Mesenchymal stem cell (in vitro differentiated cells and primary cell): ENCODE measurements at regions not wholly inside any gene's neighbourhood (a gene's known extent, or its start where the extent isn't known, plus 50 kb on each side); places are given as distances from the start of the nearest gene placed in this dataset.

Experiments used
- DNase-seq: peaks from one replicate; pipeline ENCODE4 v3.0.0-alpha.2; 2013
- H2AFZ ChIP-seq: one replicate; pipeline ENCODE4 v1.6.1; 2013; ENCODE audit warnings: low read depth, mild to moderate bottlenecking, control low read depth, inconsistent platforms, low read length, moderate library complexity
- H2AK5ac ChIP-seq: 2 replicates; pipeline ENCODE4 v1.6.1; 2013; ENCODE audit warnings: low read length, moderate library complexity, mild to moderate bottlenecking, inconsistent platforms; ENCODE audit not compliant: severe bottlenecking
- H2BK120ac ChIP-seq: one replicate; pipeline ENCODE4 v1.6.1; 2013; ENCODE audit warnings: low read depth, mild to moderate bottlenecking, inconsistent platforms, low read length, moderate library complexity
- H2BK12ac ChIP-seq, 2 experiments: one replicate each; pipeline ENCODE4 v1.6.1; 2013; ENCODE audit warnings: inconsistent platforms in 2 of 2, low read length in 2 of 2, mild to moderate bottlenecking in 2 of 2, moderate library complexity in 2 of 2, control low read depth in 1 of 2
- H2BK15ac ChIP-seq: one replicate; pipeline ENCODE4 v1.6.1; 2013; ENCODE audit warnings: mild to moderate bottlenecking, low read depth, inconsistent platforms; ENCODE audit not compliant: poor library complexity, severe bottlenecking
- H2BK5ac ChIP-seq: 2 replicates; pipeline ENCODE4 v1.6.1; 2013; ENCODE audit warnings: low read depth, mild to moderate bottlenecking, low read length, control low read depth, inconsistent platforms; ENCODE audit not compliant: poor library complexity, severe bottlenecking
- H3K14ac ChIP-seq, 2 experiments: one replicate each; pipeline ENCODE4 v1.6.1; 2013; ENCODE audit warnings: inconsistent platforms in 2 of 2, low read length in 2 of 2, control low read depth in 1 of 2, mild to moderate bottlenecking in 1 of 2, moderate library complexity in 1 of 2
- H3K18ac ChIP-seq, 2 experiments: one replicate each; pipeline ENCODE4 v1.6.1; 2013; ENCODE audit warnings: inconsistent platforms in 2 of 2, low read length in 2 of 2, control low read depth in 1 of 2, low read depth in 1 of 2, mild to moderate bottlenecking in 1 of 2
- H3K23ac ChIP-seq, 2 experiments: one replicate each; pipeline ENCODE4 v1.6.1; 2013; ENCODE audit warnings: inconsistent platforms in 2 of 2, low read length in 2 of 2, mild to moderate bottlenecking in 2 of 2, moderate library complexity in 2 of 2, control low read depth in 1 of 2
- H3K27ac ChIP-seq: 2 replicates; pipeline ENCODE4 v1.5.1; 2013; ENCODE audit warnings: mild to moderate bottlenecking, moderate library complexity, low read length, control low read depth, inconsistent platforms; ENCODE audit not compliant: poor library complexity, severe bottlenecking
- H3K27me3 ChIP-seq, 2 experiments: 2 replicates each; pipeline versions ENCODE4 v1.6.1 to v1.7.0; 2013; ENCODE audit warnings: low read length in 2 of 2, mild to moderate bottlenecking in 2 of 2, moderate library complexity in 2 of 2, control low read depth in 1 of 2, inconsistent platforms in 1 of 2; ENCODE audit not compliant: control insufficient read depth in 1 of 2, insufficient read depth in 1 of 2
- H3K36me3 ChIP-seq, 2 experiments: 2 replicates each; pipeline versions ENCODE4 v1.6.1 to v1.7.0; 2013; ENCODE audit warnings: low read length in 2 of 2, control low read depth in 1 of 2, inconsistent platforms in 1 of 2, low read depth in 1 of 2, mild to moderate bottlenecking in 1 of 2; ENCODE audit not compliant: insufficient read depth in 2 of 2, control insufficient read depth in 1 of 2
- H3K4ac ChIP-seq, 2 experiments: one replicate each; pipeline ENCODE4 v1.6.1; 2013; ENCODE audit warnings: inconsistent platforms in 2 of 2, low read length in 2 of 2, mild to moderate bottlenecking in 2 of 2, moderate library complexity in 2 of 2, control low read depth in 1 of 2, low read depth in 1 of 2
- H3K4me1 ChIP-seq: 2 replicates; pipeline ENCODE4 v1.6.1; 2013; ENCODE audit warnings: low read depth, low read length, control low read depth; ENCODE audit not compliant: control insufficient read depth, insufficient read depth
- H3K4me2 ChIP-seq: 2 replicates; pipeline ENCODE4 v1.6.1; 2013; ENCODE audit warnings: low read length, mild to moderate bottlenecking, inconsistent platforms; ENCODE audit not compliant: poor library complexity, severe bottlenecking
- H3K4me3 ChIP-seq, 2 experiments: 2 replicates each; pipeline versions ENCODE4 v1.5.1 to v1.7.0; 2013; ENCODE audit warnings: low read length in 2 of 2, mild to moderate bottlenecking in 2 of 2, control low read depth in 1 of 2, low read depth in 1 of 2; ENCODE audit not compliant: insufficient read depth in 1 of 2
- H3K79me1 ChIP-seq: replicated peaks from 2 replicates; pipeline ENCODE4 v1.6.1; 2013; ENCODE audit warnings: mild to moderate bottlenecking, control low read depth, low read length, inconsistent platforms; ENCODE audit not compliant: poor library complexity, severe bottlenecking
- H3K9ac ChIP-seq: 2 replicates; pipeline ENCODE4 v1.7.0; 2013; ENCODE audit warnings: mild to moderate bottlenecking, low read length, moderate library complexity
- H3K9me3 ChIP-seq: 2 replicates; pipeline ENCODE4 v1.7.0; 2013; ENCODE audit warnings: mild to moderate bottlenecking, low read length; ENCODE audit not compliant: control insufficient read depth
- H4K8ac ChIP-seq: one replicate; pipeline ENCODE4 v1.6.1; 2013; ENCODE audit warnings: inconsistent platforms, mild to moderate bottlenecking, low read length, moderate library complexity
- H4K91ac ChIP-seq: one replicate; pipeline ENCODE4 v1.6.1; 2013; ENCODE audit warnings: mild to moderate bottlenecking, low read length, inconsistent platforms
- WGBS: methylation state at CpG from one replicate; pipeline ENCODE4 v1.1.7; 2013; ENCODE audit warnings: mixed read lengths; 5-methylcytosine and 5-hydroxymethylcytosine counted together

- Histone ChIP-seq H3K23ac (no peak overlapping the region), H3K79me1 (no peaks in the 10 kb centered on the region), H3K9ac (no peak overlapping the region), H3K36me3 (no peaks in the 10 kb centered on the region), H3K4me3 (no peak overlapping the region), H2AFZ (no peak overlapping the region), H2BK15ac (no peak overlapping the region), H3K4me1 (peaks cover 7% of the 10 kb centered on the region), H3K4ac (no peak overlapping the region), H3K9me3 (no peaks in the 10 kb centered on the region), H3K27me3 (peaks cover 0 to 47% of the 10 kb centered on the region in 2 experiments), H4K91ac (no peak overlapping the region), H4K8ac (no peak overlapping the region), H2BK120ac (no peak overlapping the region), H3K27ac (no peak overlapping the region), H3K14ac (no peak overlapping the region), H3K18ac (no peak overlapping the region), H3K4me2 (no peak overlapping the region), H2BK5ac (no peak overlapping the region), H2AK5ac (no peak overlapping the region), H2BK12ac (no peak overlapping the region)
- no peak for DNase-seq
- 91% methylated on average over 5 of the region's 6 CpGs for WGBS
These were observed 123.1 kb upstream of the KCNJ6 start for GRCh38 chr21:38039369-38039768.

- Histone ChIP-seq H2AK5ac (no peak overlapping the region), H3K4ac (no peak overlapping the region), H3K9me3 (no peaks in the 10 kb centered on the region), H3K36me3 (no peaks in the 10 kb centered on the region), H3K4me2 (no peak overlapping the region), H3K9ac (no peak overlapping the region), H2AFZ (no peak overlapping the region), H3K18ac (no peak overlapping the region), H3K4me1 (peaks cover 7% of the 10 kb centered on the region), H3K4me3 (no peak overlapping the region), H3K23ac (no peak overlapping the region), H2BK5ac (no peak overlapping the region), H2BK12ac (no peak overlapping the region), H3K14ac (no peak overlapping the region), H4K8ac (no peak overlapping the region), H2BK15ac (no peak overlapping the region), H3K27ac (no peak overlapping the region), H3K79me1 (no peaks in the 10 kb centered on the region), H3K27me3 (peaks cover 0 to 48% of the 10 kb centered on the region in 2 experiments), H2BK120ac (no peak overlapping the region), H4K91ac (no peak overlapping the region)
- no peak for DNase-seq
These were observed 123.6 kb upstream of the KCNJ6 start for GRCh38 chr21:38039841-38040240.

GRCh38 chr21:38041493-38041892 lies 125.2 kb upstream of the KCNJ6 start:
- Histone ChIP-seq H2AFZ (no peak overlapping the region), H2BK15ac (no peak overlapping the region), H3K4me2 (no peak overlapping the region), H3K23ac (no peak overlapping the region), H3K9me3 (no peaks in the 10 kb centered on the region), H3K4me1 (peaks cover 5% of the 10 kb centered on the region), H3K14ac (no peak overlapping the region), H3K18ac (no peak overlapping the region), H3K36me3 (no peaks in the 10 kb centered on the region), H2BK5ac (no peak overlapping the region), H2AK5ac (no peak overlapping the region), H4K8ac (no peak overlapping the region), H3K4me3 (no peak overlapping the region), H3K4ac (no peak overlapping the region), H3K9ac (no peak overlapping the region), H3K79me1 (no peaks in the 10 kb centered on the region), H2BK120ac (no peak overlapping the region), H3K27me3 (peaks cover 0 to 48% of the 10 kb centered on the region in 2 experiments), H4K91ac (no peak overlapping the region), H3K27ac (peak overlapping the region; percentile 9), H2BK12ac (no peak overlapping the region)
- no peak for DNase-seq
- WGBS: 56% methylated on average over 4 of the region's 6 CpGs

GRCh38 chr21:38042246-38042645 lies 126.0 kb upstream of the KCNJ6 start:
- Histone ChIP-seq H3K27ac (peak overlapping the region; percentile 14), H3K18ac (no peak overlapping the region), H4K8ac (no peak overlapping the region), H3K4me3 (no peak overlapping the region), H2AFZ (no peak overlapping the region), H3K9me3 (no peaks in the 10 kb centered on the region), H3K27me3 (peaks cover 0 to 41% of the 10 kb centered on the region in 2 experiments), H2BK5ac (no peak overlapping the region), H3K4ac (no peak overlapping the region), H2BK12ac (no peak overlapping the region), H4K91ac (no peak overlapping the region), H3K23ac (no peak overlapping the region), H3K9ac (no peak overlapping the region), H3K79me1 (no peaks in the 10 kb centered on the region), H3K36me3 (no peaks in the 10 kb centered on the region), H3K4me1 (peaks cover 5% of the 10 kb centered on the region), H3K4me2 (no peak overlapping the region), H2BK120ac (no peak overlapping the region), H3K14ac (no peak overlapping the region), H2AK5ac (no peak overlapping the region), H2BK15ac (no peak overlapping the region)
- no peak for DNase-seq
- no CpG with 5 or more reads among the region's 2 CpGs for WGBS
